ENCODE measurements at regions not wholly inside any gene's neighbourhood (a gene's known extent, or its start where the extent isn't known, plus 50 kb on each side); places are given as distances from the start of the nearest gene placed in this dataset.
"Not testable (repeated sequence)": the region's sequence is repeated elsewhere in the genome, so short reads cannot be mapped to it uniquely, and the experiment has no call there.

- DNase-seq, result not testable (repeated sequence)
These were observed 89.4 kb downstream of the DDX11 start for GRCh38 chr12:31162896-31163560.

- DNase-seq, result not testable (repeated sequence)
These were observed 100.6 kb downstream of the DDX11 start for GRCh38 chr12:31174293-31174692.

GRCh38 chr12:31177514-31177913 lies 103.9 kb downstream of the DDX11 start:
- not testable (repeated sequence) for DNase-seq

GRCh38 chr12:31178875-31179274 lies 105.2 kb downstream of the DDX11 start:
- DNase-seq, result not testable (repeated sequence)

- not testable (repeated sequence) for DNase-seq
These were observed 106.1 kb downstream of the DDX11 start for GRCh38 chr12:31179627-31180237.

GRCh38 chr12:31182571-31182970 lies 108.9 kb downstream of the DDX11 start:
- DNase-seq, result not testable (repeated sequence)

GRCh38 chr12:31183107-31183506 lies 109.4 kb downstream of the DDX11 start:
- not testable (repeated sequence) for DNase-seq

GRCh38 chr12:31183899-31184298 lies 110.2 kb downstream of the DDX11 start:
- DNase-seq, result not testable (repeated sequence)

GRCh38 chr12:31184667-31185066 lies 111.0 kb downstream of the DDX11 start:
- DNase-seq, result not testable (repeated sequence)

- not testable (repeated sequence) for DNase-seq
These were observed 119.0 kb downstream of the DDX11 start for GRCh38 chr12:31192689-31193088.

- not testable (repeated sequence) for DNase-seq
These were observed 122.0 kb downstream of the DDX11 start for GRCh38 chr12:31195620-31196019.

GRCh38 chr12:31199476-31199875 lies 125.8 kb downstream of the DDX11 start:
- not testable (repeated sequence) for DNase-seq

GRCh38 chr12:31201382-31201781 lies 124.6 kb downstream of the SINHCAF start:
- DNase-seq, result no peak

- DNase-seq, result no peak
These were observed 122.7 kb downstream of the SINHCAF start for GRCh38 chr12:31203261-31203660.

GRCh38 chr12:31205054-31205453 lies 120.9 kb downstream of the SINHCAF start:
- DNase-seq, result peak; percentile 86

GRCh38 chr12:31206038-31206670 lies 119.8 kb downstream of the SINHCAF start:
- peak; percentile 85 for DNase-seq

GRCh38 chr12:31207799-31208465 lies 118.0 kb downstream of the SINHCAF start:
- DNase-seq, result no peak

GRCh38 chr12:31210104-31210503 lies 115.8 kb downstream of the SINHCAF start:
- DNase-seq, result no peak

GRCh38 chr12:31210541-31210940 lies 115.4 kb downstream of the SINHCAF start:
- DNase-seq, result no peak

- DNase-seq, result no peak
These were observed 111.1 kb downstream of the SINHCAF start for GRCh38 chr12:31214626-31215517.

- DNase-seq, result no peak
These were observed 110.3 kb downstream of the SINHCAF start for GRCh38 chr12:31215518-31216232.

Measured in fibroblast of skin of abdomen (primary cell).